Calu3 (cell line): ENCODE measurements at regions not wholly inside any gene's neighbourhood (a gene's known extent, or its start where the extent isn't known, plus 50 kb on each side); places are given as distances from the start of the nearest gene placed in this dataset.

ENCODE experiments used
- BruUV-seq: library from RNA; stranded (reverse); fragments of 400-500 nt; replicated peaks from 2 replicates; lab custom pipeline; 2021; lab: Mats Ljungman, UMichigan
- CTCF ChIA-PET: fragments of 300-600 bp; sonication (Branson Sonifier 250); formaldehyde crosslinking; loops from one replicate; lab custom pipeline; 2022; ENCODE audit warnings: antibody characterized with exemption; lab: Charles Lee
- DNase-seq: peaks from one replicate; pipeline ENCODE4 v3.0.0; 2022
- H3K27ac Mint-ChIP-seq: one replicate; pipeline ENCODE4 v1.8.0; 2022; ENCODE audit warnings: mixed read lengths; ENCODE audit not compliant: unreplicated experiment
- H3K27me3 Mint-ChIP-seq: one replicate; pipeline ENCODE4 v1.8.0; 2022; ENCODE audit warnings: mixed read lengths; ENCODE audit not compliant: unreplicated experiment
- H3K36me3 Mint-ChIP-seq: one replicate; pipeline ENCODE4 v1.8.0; 2022; ENCODE audit warnings: mild to moderate bottlenecking, moderate library complexity, mixed read lengths; ENCODE audit not compliant: insufficient read depth, unreplicated experiment
- H3K4me1 Mint-ChIP-seq: one replicate; pipeline ENCODE4 v1.8.0; 2022; ENCODE audit warnings: mild to moderate bottlenecking, low read depth, mixed read lengths; ENCODE audit not compliant: unreplicated experiment
- H3K4me3 Mint-ChIP-seq: one replicate; pipeline ENCODE4 v1.8.0; 2022; ENCODE audit warnings: mild to moderate bottlenecking, low read depth, moderate library complexity, mixed read lengths; ENCODE audit not compliant: unreplicated experiment
- H3K9me3 Mint-ChIP-seq: one replicate; pipeline ENCODE4 v1.8.0; 2022; ENCODE audit warnings: low read depth, mixed read lengths; ENCODE audit not compliant: unreplicated experiment
- intact Hi-C: fragments of 100-400 bp; cut with micrococcal nuclease; formaldehyde crosslinking; loops from one replicate; pipeline ENCODE4 v1.10.0; 2022; ENCODE audit not compliant: unreplicated experiment
- TF ChIP-seq, protein P1 (sequence below): fragments of 200-600 bp; IDR thresholded peaks from one replicate; pipeline ENCODE4 v1.8.0; 2022; ENCODE audit warnings: antibody characterized with exemption; ENCODE audit not compliant: unreplicated experiment

DNA sequence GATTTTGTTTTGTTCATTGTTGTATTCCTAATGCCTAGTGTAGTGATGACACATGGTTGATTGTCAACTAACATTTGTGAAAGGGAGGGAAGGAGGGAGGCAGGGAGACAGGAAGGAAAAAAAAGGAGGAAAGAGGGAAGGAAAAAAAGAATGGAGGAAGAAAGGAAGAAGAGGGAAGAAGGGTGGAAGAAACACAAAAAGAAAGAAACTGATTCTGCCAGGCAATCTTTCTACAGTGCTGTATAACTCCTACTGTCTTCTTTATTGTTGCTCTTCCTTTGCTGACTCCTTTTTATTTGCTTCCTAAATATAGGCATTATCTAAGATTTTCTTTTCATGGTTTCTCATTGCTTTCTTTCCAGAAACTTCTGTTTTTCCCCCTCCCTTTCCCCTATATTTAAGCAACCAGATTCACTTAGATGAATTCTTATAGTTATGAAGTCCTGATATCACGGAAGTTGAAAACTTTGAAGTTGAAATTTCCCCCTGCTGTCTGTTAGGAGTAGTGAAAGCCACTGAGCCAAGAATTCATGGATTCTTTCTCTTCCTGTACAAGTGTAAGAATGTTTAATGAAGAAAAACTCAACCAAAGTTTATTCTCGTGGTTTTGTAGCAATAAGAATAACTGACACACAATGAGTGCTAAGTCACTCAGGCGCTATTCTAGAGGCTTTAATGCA is 305.1 kb upstream of the FSHR start:
- H3K27me3 Mint-ChIP-seq = no peaks in the 10 kb centered on the region
- TF ChIP-seq, protein P1, sequence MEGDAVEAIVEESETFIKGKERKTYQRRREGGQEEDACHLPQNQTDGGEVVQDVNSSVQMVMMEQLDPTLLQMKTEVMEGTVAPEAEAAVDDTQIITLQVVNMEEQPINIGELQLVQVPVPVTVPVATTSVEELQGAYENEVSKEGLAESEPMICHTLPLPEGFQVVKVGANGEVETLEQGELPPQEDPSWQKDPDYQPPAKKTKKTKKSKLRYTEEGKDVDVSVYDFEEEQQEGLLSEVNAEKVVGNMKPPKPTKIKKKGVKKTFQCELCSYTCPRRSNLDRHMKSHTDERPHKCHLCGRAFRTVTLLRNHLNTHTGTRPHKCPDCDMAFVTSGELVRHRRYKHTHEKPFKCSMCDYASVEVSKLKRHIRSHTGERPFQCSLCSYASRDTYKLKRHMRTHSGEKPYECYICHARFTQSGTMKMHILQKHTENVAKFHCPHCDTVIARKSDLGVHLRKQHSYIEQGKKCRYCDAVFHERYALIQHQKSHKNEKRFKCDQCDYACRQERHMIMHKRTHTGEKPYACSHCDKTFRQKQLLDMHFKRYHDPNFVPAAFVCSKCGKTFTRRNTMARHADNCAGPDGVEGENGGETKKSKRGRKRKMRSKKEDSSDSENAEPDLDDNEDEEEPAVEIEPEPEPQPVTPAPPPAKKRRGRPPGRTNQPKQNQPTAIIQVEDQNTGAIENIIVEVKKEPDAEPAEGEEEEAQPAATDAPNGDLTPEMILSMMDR = no peak
- H3K36me3 Mint-ChIP-seq = no peaks in the 10 kb centered on the region
- no peak for DNase-seq
- H3K4me3 Mint-ChIP-seq = no peak overlapping the region
- peaks cover 26% of the 10 kb centered on the region for H3K9me3 Mint-ChIP-seq
- BruUV-seq = no TSS peak
- no peaks in the 10 kb centered on the region for H3K4me1 Mint-ChIP-seq
- H3K27ac Mint-ChIP-seq = no peak overlapping the region
- intact Hi-C loops = no loop called here
- CTCF ChIA-PET = no interaction called here

DNA sequence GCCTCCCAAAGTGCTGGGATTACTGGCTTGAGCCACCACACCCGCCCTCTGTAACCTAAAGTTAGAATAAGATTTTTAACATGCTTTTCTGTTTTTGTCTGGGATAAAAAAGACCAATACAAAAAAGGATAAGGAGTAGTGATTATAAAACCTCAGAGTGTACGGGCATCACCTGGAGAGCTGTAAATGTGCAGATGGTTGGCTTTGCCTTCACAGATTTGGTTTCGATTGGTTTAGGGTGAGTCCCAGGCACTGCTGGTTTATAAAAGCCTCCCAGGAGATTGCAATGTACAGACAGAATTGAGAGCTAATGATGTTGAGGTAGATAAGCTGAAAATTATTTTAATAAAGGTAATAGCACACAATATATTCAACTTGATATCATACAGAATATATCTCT is 289.7 kb upstream of the FSHR start:
- TF ChIP-seq, protein P1 = no peak

DNA sequence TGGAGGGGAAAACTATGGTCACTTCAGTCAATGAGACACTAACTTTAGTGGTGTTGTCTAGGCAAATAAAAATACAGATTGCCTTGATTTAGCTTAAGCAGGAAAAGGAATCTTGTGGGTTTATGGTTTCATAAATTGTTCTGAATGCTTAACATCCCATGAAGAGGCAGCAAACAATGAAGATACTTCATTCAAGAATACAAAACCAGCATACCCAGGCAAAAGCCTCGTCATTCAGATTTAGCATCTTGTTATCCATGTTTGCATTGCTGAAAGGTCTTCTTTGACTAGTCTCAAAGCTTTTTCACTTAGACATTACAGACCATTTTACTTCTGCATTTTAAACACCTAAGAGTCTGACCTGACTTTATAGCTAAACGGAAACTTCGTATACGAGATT is 272.7 kb upstream of the FSHR start:
- Mint-ChIP-seq H3K27ac (no peak overlapping the region), H3K9me3 (peaks cover 7% of the 10 kb centered on the region), H3K27me3 (no peaks in the 10 kb centered on the region), H3K4me3 (no peak overlapping the region), H3K4me1 (no peaks in the 10 kb centered on the region), H3K36me3 (no peaks in the 10 kb centered on the region)
- no peak for DNase-seq
- no TSS peak for BruUV-seq
- TF ChIP-seq, protein P1 = no peak
- CTCF ChIA-PET = no interaction called here
- intact Hi-C loops = no loop called here

More for the DNA sequence above, 289.7 kb upstream of the FSHR start:
- no peak for DNase-seq
- intact Hi-C loops = no loop called here
- BruUV-seq = no TSS peak
- H3K36me3 Mint-ChIP-seq = no peaks in the 10 kb centered on the region
- H3K4me1 Mint-ChIP-seq = no peaks in the 10 kb centered on the region
- H3K9me3 Mint-ChIP-seq = peaks cover 12% of the 10 kb centered on the region
- no peak overlapping the region for H3K27ac Mint-ChIP-seq
- H3K27me3 Mint-ChIP-seq = no peaks in the 10 kb centered on the region
- H3K4me3 Mint-ChIP-seq = no peak overlapping the region
- CTCF ChIA-PET = no interaction called here

DNA sequence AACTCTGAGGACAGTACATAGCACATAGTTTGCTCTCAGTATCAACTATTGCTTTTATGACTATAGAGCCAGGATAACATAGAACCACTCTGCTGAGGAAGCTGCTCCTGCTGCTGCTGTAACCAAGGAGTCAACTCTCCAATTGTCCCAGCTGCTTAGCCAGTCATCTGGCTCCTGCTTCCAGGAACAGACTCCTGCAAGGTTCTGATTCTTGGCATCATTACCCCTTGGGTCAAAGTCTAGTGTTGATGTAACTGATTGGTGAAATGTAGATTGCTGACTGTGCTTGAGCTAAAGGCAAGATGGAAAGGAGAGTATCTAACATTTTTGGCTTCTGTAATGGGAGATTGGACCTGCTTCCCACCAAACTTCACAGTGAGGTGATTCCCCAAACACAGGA is 261.9 kb upstream of the FSHR start:
- Mint-ChIP-seq H3K27me3 (no peaks in the 10 kb centered on the region), H3K4me1 (no peaks in the 10 kb centered on the region), H3K27ac (no peak overlapping the region), H3K9me3 (peaks cover 12% of the 10 kb centered on the region), H3K4me3 (no peak overlapping the region), H3K36me3 (no peaks in the 10 kb centered on the region)
- CTCF ChIA-PET = no interaction called here
- intact Hi-C loops = no loop called here
- TF ChIP-seq, protein P1 = no peak
- no peak for DNase-seq
- no TSS peak for BruUV-seq
